ENCODE measurements at regions not wholly inside any gene's neighbourhood (a gene's known extent, or its start where the extent isn't known, plus 50 kb on each side); places are given as distances from the start of the nearest gene placed in this dataset.
"Not testable (repeated sequence)": the region's sequence is repeated elsewhere in the genome, so short reads cannot be mapped to it uniquely, and the experiment has no call there.

DNA sequence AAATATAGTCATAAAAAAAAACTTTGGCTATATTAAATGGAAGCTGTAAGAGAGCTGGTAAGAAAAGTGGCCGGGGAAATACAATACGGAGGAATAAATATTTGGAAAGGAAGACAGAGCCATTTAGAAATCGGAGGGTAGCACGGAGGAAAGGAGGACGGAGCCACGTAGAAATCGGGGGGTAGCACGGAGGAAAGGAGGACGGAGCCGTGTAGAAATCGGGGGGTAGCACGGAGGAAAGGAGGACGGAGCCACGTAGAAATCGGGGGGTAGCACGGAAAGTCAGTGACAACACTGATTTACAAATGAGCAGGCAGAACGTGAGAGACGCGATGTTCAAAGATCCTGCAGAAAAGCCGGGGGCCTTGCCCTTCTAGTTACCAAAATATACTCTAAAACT is 189.0 kb downstream of the BANP start:
- TF ChIP-seq, protein P1, sequence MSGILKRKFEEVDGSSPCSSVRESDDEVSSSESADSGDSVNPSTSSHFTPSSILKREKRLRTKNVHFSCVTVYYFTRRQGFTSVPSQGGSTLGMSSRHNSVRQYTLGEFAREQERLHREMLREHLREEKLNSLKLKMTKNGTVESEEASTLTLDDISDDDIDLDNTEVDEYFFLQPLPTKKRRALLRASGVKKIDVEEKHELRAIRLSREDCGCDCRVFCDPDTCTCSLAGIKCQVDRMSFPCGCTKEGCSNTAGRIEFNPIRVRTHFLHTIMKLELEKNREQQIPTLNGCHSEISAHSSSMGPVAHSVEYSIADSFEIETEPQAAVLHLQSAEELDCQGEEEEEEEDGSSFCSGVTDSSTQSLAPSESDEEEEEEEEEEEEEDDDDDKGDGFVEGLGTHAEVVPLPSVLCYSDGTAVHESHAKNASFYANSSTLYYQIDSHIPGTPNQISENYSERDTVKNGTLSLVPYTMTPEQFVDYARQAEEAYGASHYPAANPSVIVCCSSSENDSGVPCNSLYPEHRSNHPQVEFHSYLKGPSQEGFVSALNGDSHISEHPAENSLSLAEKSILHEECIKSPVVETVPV (CRISPR knock-in tag; IDR thresholded peaks at IDR 0.05): not testable (repeated sequence)
- TF ChIP-seq CSDC2, ZFP3, ZFP30, ISL1 (CRISPR knock-in tag; IDR thresholded peaks at IDR 0.05): not testable (repeated sequence)
- TF ChIP-seq, protein P2, sequence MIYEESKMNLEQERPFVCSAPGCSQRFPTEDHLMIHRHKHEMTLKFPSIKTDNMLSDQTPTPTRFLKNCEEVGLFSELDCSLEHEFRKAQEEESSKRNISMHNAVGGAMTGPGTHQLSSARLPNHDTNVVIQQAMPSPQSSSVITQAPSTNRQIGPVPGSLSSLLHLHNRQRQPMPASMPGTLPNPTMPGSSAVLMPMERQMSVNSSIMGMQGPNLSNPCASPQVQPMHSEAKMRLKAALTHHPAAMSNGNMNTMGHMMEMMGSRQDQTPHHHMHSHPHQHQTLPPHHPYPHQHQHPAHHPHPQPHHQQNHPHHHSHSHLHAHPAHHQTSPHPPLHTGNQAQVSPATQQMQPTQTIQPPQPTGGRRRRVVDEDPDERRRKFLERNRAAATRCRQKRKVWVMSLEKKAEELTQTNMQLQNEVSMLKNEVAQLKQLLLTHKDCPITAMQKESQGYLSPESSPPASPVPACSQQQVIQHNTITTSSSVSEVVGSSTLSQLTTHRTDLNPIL (CRISPR knock-in tag; IDR thresholded peaks at IDR 0.05; ENCODE audit: low read depth): not testable (repeated sequence)
